HG03520 (cell line): ENCODE measurements at regions not wholly inside any gene's neighbourhood (a gene's known extent, or its start where the extent isn't known, plus 50 kb on each side); places are given as distances from the start of the nearest gene placed in this dataset.
"Not testable (repeated sequence)": the region's sequence is repeated elsewhere in the genome, so short reads cannot be mapped to it uniquely, and the experiment has no call there.

Experiments
- ATAC-seq: cut with Tn5 transposase; IDR thresholded peaks from one replicate; pipeline ENCODE4 v1.9.1; 2021; ENCODE audit warnings: mild to moderate bottlenecking, moderate library complexity; ENCODE audit not compliant: unreplicated experiment

DNA sequence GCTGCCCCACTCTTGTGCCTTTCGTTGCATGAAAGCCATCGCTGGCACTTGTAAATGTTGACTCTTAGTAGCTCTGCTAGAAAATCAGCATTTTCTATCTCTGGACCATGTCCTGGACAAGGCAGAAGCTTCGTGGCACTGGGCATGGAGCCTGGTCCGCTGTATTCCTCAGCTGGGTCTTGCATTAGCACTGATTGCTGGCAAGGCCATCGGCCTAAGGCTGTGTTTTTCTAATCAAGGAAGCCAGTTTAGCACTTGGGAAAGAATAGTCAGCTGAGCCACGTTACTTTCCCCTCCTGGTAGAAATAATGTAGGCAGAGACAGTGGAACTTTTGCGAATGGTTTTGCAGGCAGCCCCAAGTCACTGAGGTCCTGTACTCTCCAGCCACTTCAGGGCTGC, 180.2 kb upstream of the EOLA2 start:
- no peak for ATAC-seq

- ATAC-seq: no peak
Observed at GRCh38 chrX:150119323-150119722, 181.0 kb upstream of the EOLA2 start.

GRCh38 chrX:150125045-150125444, 186.8 kb upstream of the EOLA2 start:
- not testable (repeated sequence) for ATAC-seq

GRCh38 chrX:150127216-150127615, 188.9 kb upstream of the EOLA2 start:
- ATAC-seq: no peak

- no peak for ATAC-seq
Observed at GRCh38 chrX:150143721-150144440, 205.6 kb upstream of the EOLA2 start.

DNA sequence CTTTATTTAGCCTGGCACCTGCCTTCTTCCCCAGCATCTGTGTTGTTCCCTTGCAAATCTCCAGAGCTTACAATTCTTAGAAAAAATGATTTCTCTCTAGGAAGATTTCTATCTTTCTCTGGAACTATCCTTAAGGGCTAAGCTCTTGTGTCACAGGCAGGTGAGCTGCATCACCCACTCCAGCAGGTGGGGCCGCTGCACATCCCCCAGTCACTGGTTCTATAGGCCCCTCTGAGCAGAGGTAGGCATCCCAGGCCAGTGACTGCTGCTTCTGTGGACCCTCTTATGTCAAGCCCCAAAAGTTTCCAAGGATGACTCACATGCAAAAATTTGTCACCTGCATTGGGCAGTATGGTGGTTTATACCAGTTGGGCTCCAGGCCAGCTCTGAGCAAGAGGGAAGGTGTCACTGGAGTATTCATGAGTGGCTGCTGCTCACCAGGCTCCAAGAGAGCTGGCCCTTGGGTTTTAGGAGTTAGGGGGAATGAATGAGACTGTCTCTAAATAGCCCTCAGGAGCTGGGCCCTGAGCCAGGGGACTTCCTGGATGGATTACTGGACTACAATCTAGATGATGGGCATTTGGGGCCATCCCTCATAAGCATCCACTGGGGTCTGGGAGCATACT, 208.1 kb upstream of the EOLA2 start:
- no peak for ATAC-seq

GRCh38 chrX:150148749-150149672, 210.7 kb upstream of the EOLA2 start:
- ATAC-seq: no peak

GRCh38 chrX:150150076-150150779, 211.9 kb upstream of the EOLA2 start:
- ATAC-seq: no peak

DNA sequence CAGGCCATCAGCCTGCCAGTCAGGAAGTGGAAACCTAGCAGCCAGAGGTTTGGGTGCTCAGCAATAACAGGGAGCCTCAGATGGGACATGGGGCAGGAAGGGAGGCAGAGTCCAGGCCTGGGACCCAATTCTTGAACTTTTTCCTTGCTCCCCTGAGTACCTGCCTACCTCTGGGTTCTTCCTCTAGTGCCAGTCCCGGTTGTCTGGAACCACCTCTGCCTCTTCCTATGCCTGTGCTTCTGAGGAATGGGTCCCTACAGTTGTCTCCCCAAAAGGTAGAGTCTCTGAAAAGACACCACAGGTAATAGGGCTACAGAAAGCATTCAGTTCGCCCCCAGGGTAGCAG, 212.4 kb upstream of the MAMLD1 start:
- no peak for ATAC-seq

DNA sequence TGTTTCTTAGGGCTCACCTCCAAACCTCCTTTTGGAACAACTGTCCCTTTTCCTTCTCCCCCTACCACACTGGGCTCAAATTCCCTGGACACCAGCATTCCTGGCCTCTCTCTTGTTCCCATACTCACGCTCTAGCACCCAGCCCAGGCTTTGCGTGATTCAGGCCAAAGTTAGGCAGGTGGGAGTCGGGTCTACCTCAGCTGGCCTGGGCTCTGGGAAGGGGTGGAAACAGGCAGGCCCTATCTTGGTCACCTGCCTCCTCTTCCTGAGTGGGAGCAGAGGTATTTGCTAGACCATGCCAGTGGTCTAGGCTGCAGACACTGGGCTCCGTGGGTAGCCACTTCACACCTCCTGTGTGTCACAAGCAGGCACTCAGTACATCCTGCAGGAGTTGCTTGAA, 211.1 kb upstream of the MAMLD1 start:
- no peak for ATAC-seq

DNA sequence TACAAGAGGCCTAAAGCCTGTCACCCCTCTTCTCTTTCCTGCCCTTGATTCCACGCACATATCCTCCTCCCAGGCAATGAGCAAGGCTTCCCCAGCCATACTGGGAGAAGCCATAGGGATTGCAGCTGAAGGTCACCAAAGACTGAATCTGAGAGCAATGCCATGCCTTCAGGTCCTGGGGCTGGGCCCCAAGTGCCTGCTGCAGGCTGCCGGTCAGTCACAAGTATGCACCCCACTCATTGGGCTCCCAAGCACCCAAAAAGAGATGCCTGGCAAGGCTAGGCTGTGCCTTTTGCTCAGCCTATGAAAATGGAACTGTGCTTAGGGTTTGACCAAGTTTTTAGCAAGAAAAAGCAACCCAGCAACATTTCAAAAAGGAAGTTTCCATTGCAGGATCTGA, 210.6 kb upstream of the MAMLD1 start:
- ATAC-seq: no peak

- no peak for ATAC-seq
Observed at GRCh38 chrX:150155436-150156035, 207.6 kb upstream of the MAMLD1 start.

GRCh38 chrX:150156615-150157014, 206.5 kb upstream of the MAMLD1 start:
- no peak for ATAC-seq

- no peak for ATAC-seq
Observed at GRCh38 chrX:150157291-150157690, 205.8 kb upstream of the MAMLD1 start.

GRCh38 chrX:150158554-150159332, 204.4 kb upstream of the MAMLD1 start:
- no peak for ATAC-seq

DNA sequence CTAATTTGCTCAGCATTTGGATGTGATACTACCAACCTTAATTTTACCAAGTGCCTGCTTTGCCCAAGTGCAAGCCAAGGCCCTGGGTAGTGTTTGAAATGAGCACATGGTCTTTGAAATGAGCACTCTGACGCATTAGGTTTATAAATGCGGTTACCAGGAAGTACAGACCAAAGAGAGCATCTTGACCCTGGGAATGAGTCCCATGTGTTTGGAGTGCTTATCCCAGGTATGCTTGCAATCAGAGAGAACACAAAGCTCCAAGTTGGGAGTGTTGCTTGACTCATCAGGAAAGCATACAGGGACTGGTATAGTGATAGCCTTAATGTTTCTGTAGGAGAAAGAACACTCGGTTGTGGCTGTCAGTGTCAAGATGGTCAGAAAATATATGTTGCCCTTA, 203.6 kb upstream of the MAMLD1 start:
- no peak for ATAC-seq

DNA sequence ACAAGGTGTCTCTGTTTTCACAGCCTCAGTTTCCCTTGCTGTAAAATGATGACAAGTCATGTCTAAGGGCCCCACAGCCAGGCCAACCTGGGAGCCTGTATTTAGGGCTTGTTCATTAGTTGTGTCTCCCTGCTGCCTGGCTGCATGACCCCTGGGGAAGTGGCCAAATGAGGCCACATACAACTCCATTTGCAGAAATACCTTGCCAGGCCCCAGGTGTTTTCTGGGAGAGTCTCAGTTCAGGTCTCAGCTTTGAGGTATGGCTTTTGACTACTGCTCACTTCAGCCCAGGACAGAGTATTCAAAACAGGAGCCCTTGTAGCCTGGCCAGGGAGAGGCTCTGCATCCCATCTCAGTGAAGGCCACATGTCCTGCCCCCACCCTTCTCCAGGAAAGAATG, 202.5 kb upstream of the MAMLD1 start:
- ATAC-seq: no peak

GRCh38 chrX:150161193-150161592, 201.9 kb upstream of the MAMLD1 start:
- ATAC-seq: no peak

DNA sequence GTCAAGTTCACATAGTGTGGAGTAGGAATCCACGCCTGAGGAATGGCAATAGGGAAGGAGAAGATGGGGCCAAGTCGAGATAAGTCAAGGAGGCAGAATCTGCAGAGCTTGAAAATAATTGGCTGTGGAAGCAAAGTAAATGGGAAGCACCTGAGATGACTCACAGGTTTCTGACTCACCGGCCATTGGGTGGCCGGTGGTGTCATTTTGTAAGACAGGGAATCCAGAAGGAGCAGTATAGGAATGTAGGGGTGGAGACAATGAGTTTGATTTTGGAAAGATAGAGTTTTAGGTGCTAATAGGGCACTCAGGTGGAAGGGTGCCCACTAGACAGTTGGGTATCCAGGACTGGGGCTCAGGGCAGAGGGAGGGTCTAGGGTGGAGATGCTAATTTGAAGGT, 201.0 kb upstream of the MAMLD1 start:
- ATAC-seq: no peak
